Gastroesophageal sphincter (tissue), 4 donors: ENCODE measurements at regions not wholly inside any gene's neighbourhood (a gene's known extent, or its start where the extent isn't known, plus 50 kb on each side); places are given as distances from the start of the nearest gene placed in this dataset.

Experiments used
- ATAC-seq: fragments of 150-250 bp; one replicate; pipeline ENCODE4 v1.9.1; 2016; ENCODE audit warnings: mild to moderate bottlenecking, moderate library complexity
- H3K27ac ChIP-seq, 4 donors: fragments of 200-600 bp; sonication (generic) in 3 of 4; 1 replicate in 3 of 4; 2 replicates in 1 of 4; pipeline ENCODE4 v1.5.1; 2016 to 2019
- H3K27me3 ChIP-seq: fragments of 200-600 bp; sonication (generic); one replicate; pipeline ENCODE4 v1.5.1; 2019
- H3K36me3 ChIP-seq, 2 donors: fragments of 200-600 bp; sonication (generic); one replicate each; pipeline ENCODE4 v1.5.1; 2019; ENCODE audit warnings: control low read depth in 1 of 2
- H3K4me1 ChIP-seq, 3 donors: fragments of 200-600 bp; sonication (generic); 1 replicate in 2 of 3; 2 replicates in 1 of 3; pipeline ENCODE4 v1.5.1; 2016 to 2019; ENCODE audit warnings: control low read depth in 2 of 3
- H3K4me3 ChIP-seq, 2 donors: fragments of 200-600 bp; sonication (generic); one replicate each; pipeline ENCODE4 v1.5.1; 2019; ENCODE audit warnings: mild to moderate bottlenecking in 1 of 2, moderate library complexity in 1 of 2
- H3K9me3 ChIP-seq, 3 donors: fragments of 200-600 bp; sonication (generic); one replicate each; pipeline ENCODE4 v1.5.1; 2017 to 2019; ENCODE audit warnings: control low read depth in 2 of 3
- EP300 ChIP-seq: sonication (generic); formaldehyde crosslinking; IDR thresholded peaks from one replicate; pipeline ENCODE4 v1.6.1; 2017; ENCODE audit warnings: antibody characterized with exemption, mild to moderate bottlenecking
- POLR2A ChIP-seq, 2 donors: fragments of 450-650 bp; IDR thresholded peaks; one replicate each; pipeline ENCODE4 v1.6.1; 2017; ENCODE audit warnings: antibody characterized with exemption in 2 of 2, mild to moderate bottlenecking in 2 of 2, moderate library complexity in 1 of 2
- POLR2AphosphoS5 ChIP-seq: sonication (generic); formaldehyde crosslinking; IDR thresholded peaks from one replicate; pipeline ENCODE4 v1.6.1; 2017; ENCODE audit warnings: antibody characterized with exemption
- WGBS, 2 donors: methylation state at CpG; one replicate each; pipeline ENCODE4 v1.1.5; 2018; ENCODE audit warnings: low coverage in 1 of 2; 5-methylcytosine and 5-hydroxymethylcytosine counted together
- TF ChIP-seq, protein P1 (sequence below), 4 experiments: fragments of 200-600 bp in 2 of 4; fragments of 450-650 bp in 2 of 4; sonication (generic) in 1 of 4; IDR thresholded peaks; one replicate each; pipeline ENCODE4 v1.5.1; 2017 to 2019; ENCODE audit warnings: antibody characterized with exemption in 4 of 4, mild to moderate bottlenecking in 2 of 4, moderate library complexity in 2 of 4

- ATAC-seq, result no peak
- Histone ChIP-seq H3K27ac (no peak overlapping the region), H3K36me3 (no peaks in the 10 kb centered on the region), H3K27me3 (no peaks in the 10 kb centered on the region), H3K9me3 (no peaks in the 10 kb centered on the region), H3K4me3 (no peak overlapping the region), H3K4me1 (peaks cover 0 to 19% (median 0%) of the 10 kb centered on the region in 3 donors)
- TF ChIP-seq EP300 (no peak), POLR2AphosphoS5 (no peak), POLR2A (IDR thresholded peaks at IDR 0.05) (no peak)
- TF ChIP-seq, protein P1, sequence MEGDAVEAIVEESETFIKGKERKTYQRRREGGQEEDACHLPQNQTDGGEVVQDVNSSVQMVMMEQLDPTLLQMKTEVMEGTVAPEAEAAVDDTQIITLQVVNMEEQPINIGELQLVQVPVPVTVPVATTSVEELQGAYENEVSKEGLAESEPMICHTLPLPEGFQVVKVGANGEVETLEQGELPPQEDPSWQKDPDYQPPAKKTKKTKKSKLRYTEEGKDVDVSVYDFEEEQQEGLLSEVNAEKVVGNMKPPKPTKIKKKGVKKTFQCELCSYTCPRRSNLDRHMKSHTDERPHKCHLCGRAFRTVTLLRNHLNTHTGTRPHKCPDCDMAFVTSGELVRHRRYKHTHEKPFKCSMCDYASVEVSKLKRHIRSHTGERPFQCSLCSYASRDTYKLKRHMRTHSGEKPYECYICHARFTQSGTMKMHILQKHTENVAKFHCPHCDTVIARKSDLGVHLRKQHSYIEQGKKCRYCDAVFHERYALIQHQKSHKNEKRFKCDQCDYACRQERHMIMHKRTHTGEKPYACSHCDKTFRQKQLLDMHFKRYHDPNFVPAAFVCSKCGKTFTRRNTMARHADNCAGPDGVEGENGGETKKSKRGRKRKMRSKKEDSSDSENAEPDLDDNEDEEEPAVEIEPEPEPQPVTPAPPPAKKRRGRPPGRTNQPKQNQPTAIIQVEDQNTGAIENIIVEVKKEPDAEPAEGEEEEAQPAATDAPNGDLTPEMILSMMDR (IDR thresholded peaks at IDR 0.05), result no peak
- WGBS, 2 donors, result 76 to 97% methylated on average over 4 to 6 of the region's 6 CpGs
These were observed 116.9 kb upstream of the CREB1 start for GRCh38 chr2:207412787-207413310.

DNA sequence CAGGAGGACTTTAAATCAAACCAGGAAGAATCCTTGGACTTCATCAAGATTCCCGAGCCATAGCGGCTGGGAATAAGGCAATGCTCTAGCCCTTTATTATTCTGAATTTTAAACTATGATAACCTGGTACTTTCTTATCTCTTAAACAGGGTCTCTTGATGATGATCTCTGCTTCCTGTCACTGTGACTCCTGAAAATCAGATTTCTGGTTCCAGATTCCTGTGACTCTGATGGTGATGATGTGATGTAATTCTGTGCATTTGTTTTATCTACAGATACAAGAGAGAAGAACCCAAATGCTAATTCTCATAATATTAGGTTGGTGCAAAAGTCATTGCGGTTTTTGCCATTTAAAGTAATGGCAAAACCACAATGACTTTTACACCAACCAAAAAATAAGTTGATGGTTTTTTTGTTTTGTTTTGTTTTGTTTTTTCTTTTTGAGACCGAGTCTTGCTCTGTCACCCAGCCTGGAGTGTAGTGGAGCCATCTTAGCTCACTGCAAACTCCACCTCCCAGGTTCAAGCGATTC, 116.3 kb upstream of the CREB1 start:
- WGBS, 2 donors, result 88 to 91% methylated on average over 4 to 5 of the region's 5 CpGs
- ATAC-seq, result no peak

DNA sequence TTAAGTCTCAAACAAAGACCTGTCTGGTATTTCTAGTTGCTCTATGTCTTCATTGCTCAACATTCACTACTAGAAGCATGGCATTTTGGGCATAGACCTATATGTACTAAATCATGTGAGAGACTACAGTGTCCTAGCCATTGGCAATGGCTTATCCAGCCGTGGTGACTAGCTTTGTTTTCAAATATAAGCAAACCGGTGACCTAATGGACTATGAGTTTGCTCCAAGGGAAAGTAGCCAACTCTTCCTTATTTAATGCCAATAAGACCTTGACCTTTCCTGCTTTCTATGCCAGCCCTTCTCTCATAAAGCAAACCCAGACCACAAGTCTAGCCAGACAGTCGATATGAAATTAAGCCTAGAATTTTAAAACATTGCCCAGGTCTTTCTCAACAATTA, 113.7 kb upstream of the CREB1 start:
- no peaks in the 10 kb centered on the region for H3K36me3 ChIP-seq
- H3K4me3 ChIP-seq, result no peak overlapping the region
- no peak overlapping the region for H3K27ac ChIP-seq
- no peaks in the 10 kb centered on the region for H3K27me3 ChIP-seq
- H3K9me3 ChIP-seq, result no peaks in the 10 kb centered on the region
- WGBS, 2 donors, result 53 to 58% methylated on average over 2 to 3 of the region's 3 CpGs
- no peaks in the 10 kb centered on the region for H3K4me1 ChIP-seq
- TF ChIP-seq EP300 (no peak), POLR2A (IDR thresholded peaks at IDR 0.05) (no peak), POLR2AphosphoS5 (no peak)
- TF ChIP-seq, protein P1 (IDR thresholded peaks at IDR 0.05), result no peak
- ATAC-seq, result no peak

More for the DNA sequence above, 116.3 kb upstream of the CREB1 start:
- Histone ChIP-seq H3K4me3 (no peak overlapping the region), H3K4me1 (peaks cover 0 to 15% (median 0%) of the 10 kb centered on the region in 3 donors), H3K27me3 (no peaks in the 10 kb centered on the region), H3K36me3 (no peaks in the 10 kb centered on the region), H3K9me3 (no peaks in the 10 kb centered on the region), H3K27ac (no peak overlapping the region)
- TF ChIP-seq POLR2A (IDR thresholded peaks at IDR 0.05) (no peak), EP300 (no peak), POLR2AphosphoS5 (no peak)
- TF ChIP-seq, protein P1 (IDR thresholded peaks at IDR 0.05), result no peak

GRCh38 chr2:207416900-207417299, 112.9 kb upstream of the CREB1 start:
- TF ChIP-seq POLR2A (IDR thresholded peaks at IDR 0.05) (no peak), EP300 (no peak), POLR2AphosphoS5 (no peak)
- TF ChIP-seq, protein P1 (IDR thresholded peaks at IDR 0.05), result no peak
- Histone ChIP-seq H3K27ac (no peak overlapping the region), H3K27me3 (no peaks in the 10 kb centered on the region), H3K4me1 (no peaks in the 10 kb centered on the region), H3K9me3 (no peaks in the 10 kb centered on the region), H3K36me3 (no peaks in the 10 kb centered on the region), H3K4me3 (no peak overlapping the region)
- ATAC-seq, result no peak
- WGBS, 2 donors, result 100% methylated on average over 1 to 2 of the region's 2 CpGs

- no peaks in the 10 kb centered on the region for H3K36me3 ChIP-seq
- WGBS, 2 donors, result 74 to 80% methylated on average over 2 to 3 of the region's 3 CpGs
- H3K27ac ChIP-seq, result no peak overlapping the region
- TF ChIP-seq POLR2AphosphoS5 (no peak), EP300 (no peak)
- no peaks in the 10 kb centered on the region for H3K4me1 ChIP-seq
- H3K4me3 ChIP-seq, result no peak overlapping the region
- H3K27me3 ChIP-seq, result no peaks in the 10 kb centered on the region
- no peak for ATAC-seq
- H3K9me3 ChIP-seq, result no peaks in the 10 kb centered on the region
These were observed 112.5 kb upstream of the CREB1 start for GRCh38 chr2:207417301-207417718.
